ENCODE measurements at regions not wholly inside any gene's neighbourhood (a gene's known extent, or its start where the extent isn't known, plus 50 kb on each side); places are given as distances from the start of the nearest gene placed in this dataset.
"Not testable (repeated sequence)": the region's sequence is repeated elsewhere in the genome, so short reads cannot be mapped to it uniquely, and the experiment has no call there.

GRCh38 chr2:53181759-53182158, 585.8 kb upstream of the CHAC2 start:
- H3K27me3 Mint-ChIP-seq: no peaks in the 10 kb centered on the region
- H3K9me3 Mint-ChIP-seq: no peaks in the 10 kb centered on the region
- H3K4me3 Mint-ChIP-seq: no peak overlapping the region
- H3K4me1 Mint-ChIP-seq: no peaks in the 10 kb centered on the region
- no peak overlapping the region for H3K27ac Mint-ChIP-seq
- no peaks in the 10 kb centered on the region for H3K36me3 Mint-ChIP-seq
- DNase-seq: no peak

GRCh38 chr2:53177327-53177726, 590.3 kb upstream of the CHAC2 start:
- H3K9me3 Mint-ChIP-seq: no peaks in the 10 kb centered on the region
- no peak overlapping the region for H3K27ac Mint-ChIP-seq
- DNase-seq: no peak
- H3K4me1 Mint-ChIP-seq: no peaks in the 10 kb centered on the region
- no peaks in the 10 kb centered on the region for H3K27me3 Mint-ChIP-seq
- no peak overlapping the region for H3K4me3 Mint-ChIP-seq
- H3K36me3 Mint-ChIP-seq: no peaks in the 10 kb centered on the region

GRCh38 chr2:53174539-53174938, 593.1 kb upstream of the CHAC2 start:
- Mint-ChIP-seq H3K4me1 (no peaks in the 10 kb centered on the region), H3K9me3 (no peaks in the 10 kb centered on the region), H3K27ac (no peak overlapping the region), H3K4me3 (no peak overlapping the region), H3K36me3 (no peaks in the 10 kb centered on the region), H3K27me3 (no peaks in the 10 kb centered on the region)
- no peak for DNase-seq

- Mint-ChIP-seq H3K4me3 (no peak overlapping the region), H3K27me3 (no peaks in the 10 kb centered on the region), H3K27ac (no peak overlapping the region), H3K36me3 (no peaks in the 10 kb centered on the region), H3K9me3 (no peaks in the 10 kb centered on the region), H3K4me1 (no peaks in the 10 kb centered on the region)
- DNase-seq: no peak
These were observed 593.7 kb upstream of the CHAC2 start for GRCh38 chr2:53173698-53174455.

GRCh38 chr2:53173091-53173490, 594.5 kb upstream of the CHAC2 start:
- Mint-ChIP-seq H3K27me3 (no peaks in the 10 kb centered on the region), H3K9me3 (no peaks in the 10 kb centered on the region), H3K36me3 (no peaks in the 10 kb centered on the region), H3K27ac (no peak overlapping the region), H3K4me3 (no peak overlapping the region), H3K4me1 (no peaks in the 10 kb centered on the region)
- DNase-seq: no peak

- Mint-ChIP-seq H3K36me3 (no peaks in the 10 kb centered on the region), H3K27me3 (no peaks in the 10 kb centered on the region), H3K4me3 (no peak overlapping the region), H3K27ac (no peak overlapping the region), H3K4me1 (no peaks in the 10 kb centered on the region), H3K9me3 (no peaks in the 10 kb centered on the region)
- no peak for DNase-seq
These were observed 597.1 kb upstream of the CHAC2 start for GRCh38 chr2:53170466-53170865.

- DNase-seq: no peak
- no peak overlapping the region for H3K4me3 Mint-ChIP-seq
- peaks cover 3% of the 10 kb centered on the region for H3K9me3 Mint-ChIP-seq
- no peak overlapping the region for H3K27ac Mint-ChIP-seq
- H3K4me1 Mint-ChIP-seq: no peaks in the 10 kb centered on the region
- H3K27me3 Mint-ChIP-seq: no peaks in the 10 kb centered on the region
- peaks cover 1% of the 10 kb centered on the region for H3K36me3 Mint-ChIP-seq
These were observed 600.4 kb upstream of the CHAC2 start for GRCh38 chr2:53167227-53167626.

- no peaks in the 10 kb centered on the region for H3K27me3 Mint-ChIP-seq
- no peaks in the 10 kb centered on the region for H3K9me3 Mint-ChIP-seq
- no peak overlapping the region for H3K4me3 Mint-ChIP-seq
- DNase-seq: no peak
- no peaks in the 10 kb centered on the region for H3K4me1 Mint-ChIP-seq
- no peaks in the 10 kb centered on the region for H3K36me3 Mint-ChIP-seq
- H3K27ac Mint-ChIP-seq: no peak overlapping the region
These were observed 617.5 kb upstream of the CHAC2 start for GRCh38 chr2:53150146-53150545.

- H3K27me3 Mint-ChIP-seq: no peaks in the 10 kb centered on the region
- no peak for DNase-seq
- H3K9me3 Mint-ChIP-seq: no peaks in the 10 kb centered on the region
- no peak overlapping the region for H3K27ac Mint-ChIP-seq
- H3K4me1 Mint-ChIP-seq: no peaks in the 10 kb centered on the region
- no peak overlapping the region for H3K4me3 Mint-ChIP-seq
- H3K36me3 Mint-ChIP-seq: no peaks in the 10 kb centered on the region
These were observed 619.4 kb upstream of the CHAC2 start for GRCh38 chr2:53148221-53148620.

- Mint-ChIP-seq H3K4me3 (no peak overlapping the region), H3K4me1 (no peaks in the 10 kb centered on the region), H3K27ac (no peak overlapping the region), H3K36me3 (no peaks in the 10 kb centered on the region), H3K9me3 (no peaks in the 10 kb centered on the region), H3K27me3 (no peaks in the 10 kb centered on the region)
- no peak for DNase-seq
These were observed 636.2 kb upstream of the CHAC2 start for GRCh38 chr2:53131416-53131815.

- Mint-ChIP-seq H3K9me3 (no peaks in the 10 kb centered on the region), H3K4me3 (no peak overlapping the region), H3K4me1 (no peaks in the 10 kb centered on the region), H3K27me3 (no peaks in the 10 kb centered on the region), H3K27ac (no peak overlapping the region), H3K36me3 (no peaks in the 10 kb centered on the region)
- DNase-seq: no peak
These were observed 637.1 kb upstream of the CHAC2 start for GRCh38 chr2:53130441-53130943.

GRCh38 chr2:53129851-53130250, 637.8 kb upstream of the CHAC2 start:
- Mint-ChIP-seq H3K9me3 (no peaks in the 10 kb centered on the region), H3K4me1 (no peaks in the 10 kb centered on the region), H3K27ac (no peak overlapping the region), H3K4me3 (no peak overlapping the region), H3K27me3 (no peaks in the 10 kb centered on the region), H3K36me3 (no peaks in the 10 kb centered on the region)
- DNase-seq: no peak

- H3K4me3 Mint-ChIP-seq: no peak overlapping the region
- H3K27ac Mint-ChIP-seq: no peak overlapping the region
- no peaks in the 10 kb centered on the region for H3K4me1 Mint-ChIP-seq
- DNase-seq: no peak
- no peaks in the 10 kb centered on the region for H3K36me3 Mint-ChIP-seq
- no peaks in the 10 kb centered on the region for H3K9me3 Mint-ChIP-seq
- no peaks in the 10 kb centered on the region for H3K27me3 Mint-ChIP-seq
These were observed 640.4 kb upstream of the CHAC2 start for GRCh38 chr2:53127061-53127650.

GRCh38 chr2:53114991-53115390, 652.6 kb upstream of the CHAC2 start:
- H3K4me1 Mint-ChIP-seq: no peaks in the 10 kb centered on the region
- H3K4me3 Mint-ChIP-seq: no peak overlapping the region
- H3K36me3 Mint-ChIP-seq: no peaks in the 10 kb centered on the region

GRCh38 chr2:53114582-53114981, 653.0 kb upstream of the CHAC2 start:
- no peaks in the 10 kb centered on the region for H3K27me3 Mint-ChIP-seq
- no peaks in the 10 kb centered on the region for H3K9me3 Mint-ChIP-seq
- H3K4me3 Mint-ChIP-seq: no peak overlapping the region
- H3K36me3 Mint-ChIP-seq: no peaks in the 10 kb centered on the region
- no peak overlapping the region for H3K27ac Mint-ChIP-seq
- no peak for DNase-seq
- no peaks in the 10 kb centered on the region for H3K4me1 Mint-ChIP-seq

More at GRCh38 chr2:53114991-53115390, 652.6 kb upstream of the CHAC2 start:
- DNase-seq: no peak
- no peaks in the 10 kb centered on the region for H3K9me3 Mint-ChIP-seq
- no peak overlapping the region for H3K27ac Mint-ChIP-seq
- no peaks in the 10 kb centered on the region for H3K27me3 Mint-ChIP-seq

GRCh38 chr2:53112408-53112807, 655.2 kb upstream of the CHAC2 start:
- not testable (repeated sequence) for H3K27me3 Mint-ChIP-seq, H3K9me3 Mint-ChIP-seq, DNase-seq, H3K4me3 Mint-ChIP-seq, H3K36me3 Mint-ChIP-seq, H3K27ac Mint-ChIP-seq, H3K4me1 Mint-ChIP-seq

All from activated naive CD8-positive, alpha-beta T cell treated with anti-CD3 and anti-CD28 coated beads for 36 hours (primary cell).